ENCODE measurements at regions not wholly inside any gene's neighbourhood (a gene's known extent, or its start where the extent isn't known, plus 50 kb on each side); places are given as distances from the start of the nearest gene placed in this dataset.

DNA sequence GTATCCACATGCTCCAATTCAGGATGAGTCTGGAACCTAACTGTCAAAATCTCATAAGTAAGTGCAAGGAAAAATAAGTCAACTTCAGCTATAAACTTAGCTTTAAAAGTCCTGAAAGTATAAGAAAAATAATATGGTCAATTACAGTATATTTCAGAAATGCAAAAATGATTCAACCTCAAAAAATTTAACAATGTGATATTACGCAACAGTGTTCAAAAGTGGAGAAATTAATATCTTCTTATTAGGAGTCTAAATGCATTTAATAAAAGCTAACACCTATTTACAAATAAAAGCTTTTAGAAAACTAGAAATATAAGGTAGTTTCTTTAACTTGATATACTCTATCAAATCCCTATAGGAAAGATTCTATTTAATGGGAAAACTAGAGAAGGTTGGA, 111.2 kb upstream of the OPRM1 start:
- TF ChIP-seq, protein P1, sequence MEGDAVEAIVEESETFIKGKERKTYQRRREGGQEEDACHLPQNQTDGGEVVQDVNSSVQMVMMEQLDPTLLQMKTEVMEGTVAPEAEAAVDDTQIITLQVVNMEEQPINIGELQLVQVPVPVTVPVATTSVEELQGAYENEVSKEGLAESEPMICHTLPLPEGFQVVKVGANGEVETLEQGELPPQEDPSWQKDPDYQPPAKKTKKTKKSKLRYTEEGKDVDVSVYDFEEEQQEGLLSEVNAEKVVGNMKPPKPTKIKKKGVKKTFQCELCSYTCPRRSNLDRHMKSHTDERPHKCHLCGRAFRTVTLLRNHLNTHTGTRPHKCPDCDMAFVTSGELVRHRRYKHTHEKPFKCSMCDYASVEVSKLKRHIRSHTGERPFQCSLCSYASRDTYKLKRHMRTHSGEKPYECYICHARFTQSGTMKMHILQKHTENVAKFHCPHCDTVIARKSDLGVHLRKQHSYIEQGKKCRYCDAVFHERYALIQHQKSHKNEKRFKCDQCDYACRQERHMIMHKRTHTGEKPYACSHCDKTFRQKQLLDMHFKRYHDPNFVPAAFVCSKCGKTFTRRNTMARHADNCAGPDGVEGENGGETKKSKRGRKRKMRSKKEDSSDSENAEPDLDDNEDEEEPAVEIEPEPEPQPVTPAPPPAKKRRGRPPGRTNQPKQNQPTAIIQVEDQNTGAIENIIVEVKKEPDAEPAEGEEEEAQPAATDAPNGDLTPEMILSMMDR (IDR thresholded peaks at IDR 0.05) = no peak
- TF ChIP-seq POLR2A (IDR thresholded peaks at IDR 0.05) = no peak
- H3K27ac ChIP-seq = no peak overlapping the region
- intact Hi-C loops (cut with DNase I) = no loop called here
- 95 to 97% methylated on average over 1 of the region's 1 CpG for WGBS, 2 donors
- no peaks in the 10 kb centered on the region for H3K36me3 ChIP-seq
- DNase-seq = no peak
- H3K4me1 ChIP-seq = no peaks in the 10 kb centered on the region
- no peaks in the 10 kb centered on the region for H3K27me3 ChIP-seq
- H3K9me3 ChIP-seq = no peaks in the 10 kb centered on the region
- H3K4me3 ChIP-seq (replicated peaks in 1 of 3) = no peak overlapping the region

DNA sequence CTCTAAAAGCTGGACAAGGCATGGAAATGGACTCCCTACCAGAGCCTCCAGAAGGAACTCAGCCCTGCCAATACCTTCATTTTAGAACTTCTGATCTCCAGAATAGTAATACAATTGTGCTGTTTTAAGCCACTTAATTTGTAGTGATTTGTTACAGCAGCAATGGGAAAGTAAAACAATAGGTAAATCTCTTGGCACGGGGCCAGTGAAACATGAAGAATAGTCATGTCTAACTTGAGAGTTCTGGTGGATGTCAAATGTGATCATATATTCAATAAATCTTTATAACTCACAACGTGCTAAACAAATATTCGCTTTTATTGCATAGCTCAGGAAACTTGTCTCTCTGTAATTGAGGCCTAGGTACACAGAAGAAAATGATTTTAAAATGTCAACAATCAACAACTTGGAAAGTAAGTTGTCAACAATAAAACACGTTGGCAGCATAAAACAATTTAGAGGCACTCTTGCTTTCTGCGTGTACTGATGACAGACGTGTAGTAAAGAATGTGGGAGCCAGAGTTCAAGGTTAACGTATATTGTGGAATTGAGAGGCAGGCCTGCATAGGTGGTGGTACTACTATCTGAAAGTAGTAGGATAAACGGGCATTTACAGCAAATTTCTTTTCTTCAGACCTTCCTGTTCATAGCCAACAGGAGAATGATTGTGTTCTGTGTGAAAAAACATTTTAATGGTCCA, 140.5 kb upstream of the OPRM1 start:
- H3K4me1 ChIP-seq = no peaks in the 10 kb centered on the region
- H3K36me3 ChIP-seq = no peaks in the 10 kb centered on the region
- no peaks in the 10 kb centered on the region for H3K27me3 ChIP-seq
- no peaks in the 10 kb centered on the region for H3K9me3 ChIP-seq
- DNase-seq = no peak
- WGBS, 2 donors = 76 to 86% methylated on average over 8 of the region's 8 CpGs
- TF ChIP-seq POLR2A (IDR thresholded peaks at IDR 0.05) = no peak
- TF ChIP-seq, protein P1 (IDR thresholded peaks at IDR 0.05) = no peak
- intact Hi-C loops (cut with DNase I) = no loop called here
- no peak overlapping the region for H3K27ac ChIP-seq
- no peak overlapping the region for H3K4me3 ChIP-seq (replicated peaks in 1 of 3)

DNA sequence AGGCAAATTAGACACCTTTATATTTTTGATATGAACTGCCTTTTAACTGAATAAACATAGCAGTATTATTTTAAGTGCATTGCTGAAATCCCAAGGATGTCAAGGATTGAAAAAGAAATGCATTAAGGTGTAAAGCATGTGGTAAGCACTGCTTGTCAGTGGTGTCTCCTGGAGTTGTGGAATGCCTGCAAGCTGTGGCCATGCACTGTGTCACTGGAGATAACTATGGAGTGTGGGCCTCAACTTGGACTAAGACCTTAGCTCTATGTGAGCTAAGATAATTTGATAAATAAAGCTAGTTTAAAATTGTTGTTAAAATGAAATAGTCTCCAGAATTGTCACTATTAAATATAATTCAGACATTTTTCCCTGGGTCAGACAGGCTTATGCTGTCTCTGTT, 156.6 kb upstream of the OPRM1 start:
- Histone ChIP-seq H3K4me3 (replicated peaks in 1 of 3) (no peak overlapping the region), H3K27ac (no peak overlapping the region), H3K27me3 (no peaks in the 10 kb centered on the region), H3K36me3 (no peaks in the 10 kb centered on the region), H3K4me1 (no peaks in the 10 kb centered on the region), H3K9me3 (no peaks in the 10 kb centered on the region)
- TF ChIP-seq POLR2A (IDR thresholded peaks at IDR 0.05) = no peak
- TF ChIP-seq, protein P1 (IDR thresholded peaks at IDR 0.05) = no peak
- DNase-seq = no peak
- intact Hi-C loops (cut with DNase I) = no loop called here

DNA sequence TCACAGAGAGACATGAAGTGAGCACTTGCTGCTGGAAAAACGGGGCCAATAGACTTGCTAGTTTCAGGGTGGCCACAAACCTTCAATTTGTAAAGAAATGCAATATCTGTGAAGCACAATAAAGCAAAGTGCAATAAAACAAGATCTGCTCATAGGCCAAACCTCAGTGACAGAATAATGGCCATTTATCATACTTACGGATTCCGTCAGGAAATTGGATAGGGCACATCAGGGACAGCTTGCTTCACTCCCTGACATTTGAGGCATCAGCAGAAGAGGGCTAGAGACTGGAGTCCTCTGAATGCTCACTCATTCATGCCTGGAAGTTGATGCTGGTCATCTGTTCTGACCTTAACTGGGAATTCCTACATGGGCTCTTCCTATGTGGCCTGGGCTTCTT, 165.5 kb upstream of the OPRM1 start:
- H3K4me1 ChIP-seq = no peaks in the 10 kb centered on the region
- H3K9me3 ChIP-seq = no peaks in the 10 kb centered on the region
- intact Hi-C loops (cut with DNase I) = no loop called here
- no peak overlapping the region for H3K4me3 ChIP-seq (replicated peaks in 1 of 3)
- no peaks in the 10 kb centered on the region for H3K36me3 ChIP-seq
- 91 to 94% methylated on average over 3 of the region's 3 CpGs for WGBS, 2 donors
- no peak overlapping the region for H3K27ac ChIP-seq
- TF ChIP-seq, protein P1 (IDR thresholded peaks at IDR 0.05) = no peak
- TF ChIP-seq POLR2A (IDR thresholded peaks at IDR 0.05) = no peak
- no peaks in the 10 kb centered on the region for H3K27me3 ChIP-seq
- no peak for DNase-seq

DNA sequence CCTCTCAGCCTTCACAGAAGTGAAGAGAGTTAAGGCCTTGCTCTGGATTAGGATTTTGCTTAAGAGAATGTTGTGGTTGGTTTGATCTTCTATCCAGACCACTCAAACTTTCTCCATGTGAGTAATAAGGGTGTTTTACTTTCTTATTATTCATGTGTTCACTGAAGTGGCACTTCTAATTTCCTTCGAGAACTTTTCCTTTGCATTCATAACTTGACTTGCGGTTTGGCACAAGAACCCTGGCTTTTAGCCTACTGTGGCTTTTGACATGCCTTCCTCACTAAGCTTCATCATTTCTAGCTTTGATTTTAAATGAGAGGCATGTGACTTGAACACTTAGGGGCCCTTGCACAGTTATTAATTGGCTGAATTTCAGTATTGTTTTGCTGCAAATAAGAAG, 166.1 kb upstream of the OPRM1 start:
- Histone ChIP-seq H3K27me3 (no peaks in the 10 kb centered on the region), H3K27ac (no peak overlapping the region), H3K36me3 (no peaks in the 10 kb centered on the region), H3K4me1 (no peaks in the 10 kb centered on the region), H3K9me3 (no peaks in the 10 kb centered on the region), H3K4me3 (replicated peaks in 1 of 3) (no peak overlapping the region)
- TF ChIP-seq POLR2A (IDR thresholded peaks at IDR 0.05) = no peak
- TF ChIP-seq, protein P1 (IDR thresholded peaks at IDR 0.05) = no peak
- intact Hi-C loops (cut with DNase I) = no loop called here
- no peak for DNase-seq
- WGBS, 2 donors = 44 to 50% methylated on average over 2 of the region's 2 CpGs
